ENCODE measurements at regions not wholly inside any gene's neighbourhood (a gene's known extent, or its start where the extent isn't known, plus 50 kb on each side); places are given as distances from the start of the nearest gene placed in this dataset.

DNA sequence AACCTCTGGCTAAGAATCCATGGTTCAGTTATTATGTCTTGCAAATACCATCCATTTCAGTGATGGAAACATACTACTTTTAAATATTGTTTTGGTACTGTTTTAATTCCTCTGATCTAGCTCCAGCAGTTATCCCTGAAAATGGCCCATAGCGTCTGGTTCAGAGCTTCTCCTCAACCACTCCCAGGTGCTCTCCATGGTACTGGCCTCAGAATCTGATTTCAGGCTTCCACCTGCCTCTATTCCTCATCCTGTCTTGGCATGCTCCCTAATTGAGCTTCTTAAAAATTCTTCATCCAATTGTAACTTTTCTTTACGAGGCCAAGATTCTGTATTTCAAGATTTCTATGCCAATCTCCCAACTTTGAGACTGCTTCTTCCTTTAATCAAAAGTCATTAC, 236.3 kb downstream of the HTR7 start:
- no peak for TF ChIP-seq EP300 (IDR thresholded peaks at IDR 0.05)
- no peak for TF ChIP-seq CTCF (IDR thresholded peaks at IDR 0.05)
